CD4-positive, alpha-beta T cell (primary cell): ENCODE measurements at regions not wholly inside any gene's neighbourhood (a gene's known extent, or its start where the extent isn't known, plus 50 kb on each side); places are given as distances from the start of the nearest gene placed in this dataset.

Source experiments
- ATAC-seq: fragments of 200-7000 bp; cut with Tn5 transposase; one replicate; pipeline ENCODE4 v1.10.0; 2022; ENCODE audit warnings: mild to moderate bottlenecking; ENCODE audit not compliant: poor library complexity
- CTCF ChIA-PET: fragments of 350-600 bp; sonication (Branson Sonifier 250); formaldehyde crosslinking; loops from one replicate; lab custom pipeline; 2021; ENCODE audit warnings: antibody characterized with exemption, inconsistent platforms; lab: Charles Lee
- POLR2A ChIA-PET: fragments of 350-600 bp; sonication (Branson Sonifier 250); formaldehyde crosslinking; loops from one replicate; lab custom pipeline; 2021; ENCODE audit warnings: antibody characterized with exemption, inconsistent platforms; lab: Charles Lee
- DNase-seq, 14 experiments: peaks; one replicate each; pipeline ENCODE4 v3.0.0-alpha.2; 2013 to 2020; ENCODE audit warnings: mixed read lengths in 2 of 14
- H3K27ac ChIP-seq, 2 donors: one replicate each; pipeline versions ENCODE4 v1.5.1 to v1.7.0; 2013; ENCODE audit warnings: low read length in 2 of 2, low read depth in 1 of 2, mild to moderate bottlenecking in 1 of 2
- H3K27me3 ChIP-seq, 2 experiments: 1 replicate in 1 of 2; 2 replicates in 1 of 2; pipeline versions ENCODE4 v1.6.1 to v1.7.0; 2013; ENCODE audit warnings: low read length in 2 of 2, control low read depth in 1 of 2, mild to moderate bottlenecking in 1 of 2, moderate library complexity in 1 of 2; ENCODE audit not compliant: insufficient read depth in 2 of 2, control insufficient read depth in 1 of 2
- H3K36me3 ChIP-seq: one replicate; pipeline ENCODE4 v1.6.1; 2013; ENCODE audit warnings: low read length, control low read depth; ENCODE audit not compliant: insufficient read depth
- H3K4me1 ChIP-seq: one replicate; pipeline ENCODE4 v1.6.1; 2013; ENCODE audit warnings: low read length, control low read depth; ENCODE audit not compliant: insufficient read depth
- H3K4me3 ChIP-seq: one replicate; pipeline ENCODE4 v1.5.1; 2013; ENCODE audit warnings: mild to moderate bottlenecking, low read length, moderate library complexity
- H3K9me3 ChIP-seq, 2 experiments: 1 replicate in 1 of 2; 2 replicates in 1 of 2; pipeline versions ENCODE4 v1.6.1 to v1.7.0; 2013; ENCODE audit warnings: low read length in 2 of 2, mild to moderate bottlenecking in 2 of 2, control low read depth in 1 of 2, moderate library complexity in 1 of 2; ENCODE audit not compliant: control insufficient read depth in 1 of 2, insufficient read depth in 1 of 2
- H3K27ac Mint-ChIP-seq: one replicate; pipeline ENCODE4 v1.8.0; 2020; ENCODE audit warnings: mixed read lengths
- H3K27me3 Mint-ChIP-seq: one replicate; pipeline ENCODE4 v1.8.0; 2021; ENCODE audit warnings: mixed read lengths
- H3K36me3 Mint-ChIP-seq: one replicate; pipeline ENCODE4 v1.8.0; 2021; ENCODE audit warnings: low read depth, mixed read lengths
- H3K4me1 Mint-ChIP-seq: one replicate; pipeline ENCODE4 v1.8.0; 2021; ENCODE audit warnings: low read depth, mixed read lengths
- H3K4me3 Mint-ChIP-seq: one replicate; pipeline ENCODE4 v1.8.0; 2020; ENCODE audit warnings: mild to moderate bottlenecking, mixed read lengths
- H3K9me3 Mint-ChIP-seq: one replicate; pipeline ENCODE4 v1.8.0; 2020; ENCODE audit warnings: mixed read lengths
- CTCF ChIP-seq: fragments of 200-600 bp; IDR thresholded peaks from one replicate; pipeline ENCODE4 v1.8.0; 2022; ENCODE audit warnings: antibody characterized with exemption, mild to moderate bottlenecking
- intact Hi-C, 2 experiments: fragments of 100-400 bp; cut with DNase I in 1 of 2; cut with micrococcal nuclease in 1 of 2; formaldehyde crosslinking; loops; one replicate each; pipeline versions ENCODE4 v1.15.1 to v1.9.0; 2023 to 2025; cut with DNase I, micrococcal nuclease

- Mint-ChIP-seq H3K4me3 (no peak overlapping the region), H3K27me3 (peaks cover 14% of the 10 kb centered on the region), H3K9me3 (no peaks in the 10 kb centered on the region), H3K27ac (no peak overlapping the region), H3K4me1 (no peaks in the 10 kb centered on the region), H3K36me3 (no peaks in the 10 kb centered on the region)
- no peaks in the 10 kb centered on the region for H3K27me3 ChIP-seq
- no peak overlapping the region for H3K4me3 ChIP-seq
- intact Hi-C loops = no loop called here
- POLR2A ChIA-PET = no interaction called here
- no peaks in the 10 kb centered on the region for H3K4me1 ChIP-seq
- ATAC-seq (no peak), DNase-seq (no peak)
- H3K27ac ChIP-seq = no peak overlapping the region
- no peaks in the 10 kb centered on the region for H3K9me3 ChIP-seq
- no peaks in the 10 kb centered on the region for H3K36me3 ChIP-seq
- no peak for TF ChIP-seq CTCF
- CTCF ChIA-PET = interaction anchor here (0.7 kb wide), 1 partner anchor 27 kb away, joined by 3 read pairs; no protein-coding TSS in a partner anchor
These were observed 140.2 kb downstream of the SLC24A2 start for GRCh38 chr9:19648672-19649071.

DNA sequence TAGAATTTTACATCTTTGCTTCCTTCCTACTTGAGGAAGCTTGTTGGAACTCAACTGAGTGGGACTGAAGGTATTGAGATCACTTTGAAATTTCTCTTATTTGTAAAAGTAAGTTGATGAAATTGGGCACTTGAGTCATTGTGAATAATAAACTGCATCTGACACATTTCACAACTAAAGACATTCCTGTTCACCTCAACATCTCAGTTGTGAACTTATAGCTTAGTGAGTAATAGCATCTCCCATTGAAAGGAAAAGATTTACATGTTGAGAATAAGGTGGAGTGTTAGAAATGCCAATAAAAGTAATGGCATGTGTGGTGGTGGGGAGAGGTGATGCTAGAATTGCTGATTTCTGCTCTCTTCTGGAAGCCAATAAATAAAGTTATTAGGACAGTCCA lies 145.0 kb downstream of the SLC24A2 start:
- ATAC-seq = no peak
- no peak for TF ChIP-seq CTCF
- Mint-ChIP-seq H3K27me3 (peaks cover 15% of the 10 kb centered on the region), H3K27ac (no peak overlapping the region), H3K36me3 (no peaks in the 10 kb centered on the region), H3K4me1 (no peaks in the 10 kb centered on the region), H3K4me3 (no peak overlapping the region), H3K9me3 (no peaks in the 10 kb centered on the region)
- intact Hi-C loops = no loop called here
- Histone ChIP-seq H3K4me1 (no peaks in the 10 kb centered on the region), H3K9me3 (no peaks in the 10 kb centered on the region), H3K4me3 (no peak overlapping the region), H3K27ac (no peak overlapping the region), H3K27me3 (no peaks in the 10 kb centered on the region), H3K36me3 (no peaks in the 10 kb centered on the region)
- CTCF ChIA-PET = no interaction called here
- POLR2A ChIA-PET = no interaction called here
- DNase-seq = no peak

- CTCF ChIA-PET = no interaction called here
- no peak overlapping the region for H3K4me3 Mint-ChIP-seq
- no peaks in the 10 kb centered on the region for H3K4me1 Mint-ChIP-seq
- Histone ChIP-seq H3K4me3 (no peak overlapping the region), H3K36me3 (no peaks in the 10 kb centered on the region), H3K27ac (no peak overlapping the region), H3K27me3 (no peaks in the 10 kb centered on the region), H3K9me3 (no peaks in the 10 kb centered on the region), H3K4me1 (no peaks in the 10 kb centered on the region)
- POLR2A ChIA-PET = no interaction called here
- no peak for TF ChIP-seq CTCF
- H3K36me3 Mint-ChIP-seq = no peaks in the 10 kb centered on the region
- intact Hi-C loops = no loop called here
- H3K27ac Mint-ChIP-seq = no peak overlapping the region
- ATAC-seq = no peak
- DNase-seq = no peak
- H3K27me3 Mint-ChIP-seq = peaks cover 22% of the 10 kb centered on the region
- H3K9me3 Mint-ChIP-seq = no peaks in the 10 kb centered on the region
These were observed 146.6 kb downstream of the SLC24A2 start for GRCh38 chr9:19642256-19642655.
